C4-2B (cell line): ENCODE measurements at regions not wholly inside any gene's neighbourhood (a gene's known extent, or its start where the extent isn't known, plus 50 kb on each side); places are given as distances from the start of the nearest gene placed in this dataset.

ENCODE experiments used
- CTCF ChIP-seq: fragments of 450-650 bp; conservative IDR thresholded peaks from 2 replicates; pipeline ENCODE4 v1.5.1; 2017; ENCODE audit warnings: mild to moderate bottlenecking
- ZFX ChIP-seq: fragments of 450-650 bp; IDR thresholded peaks from 2 replicates; pipeline ENCODE4 v1.6.1; 2017

- no peak for TF ChIP-seq CTCF
- no peak for TF ChIP-seq ZFX
Observed at GRCh38 chr11:112911124-112911523, 50.1 kb upstream of the NCAM1 start.
